ENCODE measurements at regions not wholly inside any gene's neighbourhood (a gene's known extent, or its start where the extent isn't known, plus 50 kb on each side); places are given as distances from the start of the nearest gene placed in this dataset.

- intact Hi-C loops (cut with DNase I) = no loop called here
- DNase-seq = no peak
- TF ChIP-seq CTCF (IDR thresholded peaks at IDR 0.05) = no peak
- TF ChIP-seq POLR2A (IDR thresholded peaks at IDR 0.05) = no peak
- no peaks in the 10 kb centered on the region for H3K9me3 ChIP-seq (replicated peaks in 1 of 3)
- H3K27me3 ChIP-seq = no peaks in the 10 kb centered on the region
- H3K4me3 ChIP-seq = no peak overlapping the region
- no peaks in the 10 kb centered on the region for H3K36me3 ChIP-seq (replicated peaks in 1 of 2)
- H3K4me1 ChIP-seq (replicated peaks in 1 of 2) = no peaks in the 10 kb centered on the region
- WGBS, 4 donors = 77 to 92% (median 83%) methylated on average over 2 of the region's 2 CpGs
- H3K27ac ChIP-seq = no peak overlapping the region
Observed at GRCh38 chr15:94760348-94760747, 529.0 kb downstream of the MCTP2 start.

- Histone ChIP-seq H3K9me3 (replicated peaks in 1 of 3) (no peaks in the 10 kb centered on the region), H3K27ac (no peak overlapping the region), H3K4me3 (no peak overlapping the region), H3K36me3 (replicated peaks in 1 of 2) (no peaks in the 10 kb centered on the region), H3K4me1 (replicated peaks in 1 of 2) (no peaks in the 10 kb centered on the region), H3K27me3 (no peaks in the 10 kb centered on the region)
- TF ChIP-seq POLR2A (IDR thresholded peaks at IDR 0.05) (no peak), CTCF (IDR thresholded peaks at IDR 0.05) (no peak)
- no peak for DNase-seq
- 80 to 88% (median 87%) methylated on average over 1 of the region's 1 CpG for WGBS, 4 donors
- intact Hi-C loops (cut with DNase I) = no loop called here
Observed at GRCh38 chr15:94761574-94761973, 530.2 kb downstream of the MCTP2 start.

DNA sequence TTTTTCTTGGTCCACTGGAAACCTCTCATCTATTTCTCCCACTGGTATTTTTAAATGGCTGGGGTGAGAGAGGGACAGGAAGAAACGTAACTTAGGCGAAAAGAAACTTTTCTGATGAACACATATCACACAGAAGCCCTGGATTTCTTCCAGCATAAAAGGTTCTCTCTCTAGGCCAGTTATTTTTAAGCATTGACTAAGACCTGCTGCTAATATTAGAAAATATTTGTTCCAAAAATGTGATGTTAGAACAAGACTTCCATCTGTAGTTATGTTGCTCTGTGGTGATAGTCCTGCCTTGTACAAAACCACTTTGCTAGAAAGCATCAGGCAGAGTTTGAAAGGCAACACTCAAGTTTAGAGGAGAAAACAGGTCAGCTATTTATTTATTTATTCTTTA, 537.7 kb downstream of the MCTP2 start:
- Histone ChIP-seq H3K27ac (no peak overlapping the region), H3K4me3 (no peak overlapping the region), H3K4me1 (replicated peaks in 1 of 2) (no peaks in the 10 kb centered on the region), H3K27me3 (no peaks in the 10 kb centered on the region), H3K36me3 (replicated peaks in 1 of 2) (no peaks in the 10 kb centered on the region), H3K9me3 (replicated peaks in 1 of 3) (no peaks in the 10 kb centered on the region)
- DNase-seq = no peak
- intact Hi-C loops (cut with DNase I) = no loop called here
- 45 to 62% (median 49%) methylated on average over 2 of the region's 2 CpGs for WGBS, 4 donors
- TF ChIP-seq CTCF (IDR thresholded peaks at IDR 0.05) = no peak
- TF ChIP-seq POLR2A (IDR thresholded peaks at IDR 0.05) = no peak

GRCh38 chr15:94770199-94770598, 538.8 kb downstream of the MCTP2 start:
- no peak overlapping the region for H3K27ac ChIP-seq
- TF ChIP-seq CTCF (IDR thresholded peaks at IDR 0.05) (no peak), POLR2A (IDR thresholded peaks at IDR 0.05) (no peak)
- no peaks in the 10 kb centered on the region for H3K27me3 ChIP-seq
- 79 to 85% (median 83%) methylated on average over 10 of the region's 10 CpGs for WGBS, 4 donors
- H3K9me3 ChIP-seq (replicated peaks in 1 of 3) = no peaks in the 10 kb centered on the region
- DNase-seq = no peak
- H3K4me1 ChIP-seq (replicated peaks in 1 of 2) = no peaks in the 10 kb centered on the region
- H3K4me3 ChIP-seq = no peak overlapping the region
- intact Hi-C loops (cut with DNase I) = no loop called here
- H3K36me3 ChIP-seq (replicated peaks in 1 of 2) = no peaks in the 10 kb centered on the region
